WTC11 (cell line): ENCODE measurements at regions not wholly inside any gene's neighbourhood (a gene's known extent, or its start where the extent isn't known, plus 50 kb on each side); places are given as distances from the start of the nearest gene placed in this dataset.

Source experiments
- ATAC-seq: fragments of 200-7000 bp; cut with Tn5 transposase; 2 replicates; pipeline ENCODE4 v1.10.0; 2021; ENCODE audit warnings: mild to moderate bottlenecking, moderate library complexity
- CTCF ChIA-PET: fragments of 300-600 bp; sonication (Branson Sonifier 250); formaldehyde crosslinking; loops from one replicate; lab custom pipeline; 2021; ENCODE audit warnings: antibody characterized with exemption; lab: Charles Lee
- POLR2A ChIA-PET: fragments of 350-600 bp; sonication (Branson Sonifier 250); formaldehyde crosslinking; loops from one replicate; lab custom pipeline; 2021; ENCODE audit warnings: antibody characterized with exemption; lab: Charles Lee
- DNase-seq: peaks from one replicate; pipeline ENCODE4 v3.0.0; 2021; ENCODE audit warnings: low spot score
- H3K27ac Mint-ChIP-seq: 2 replicates; pipeline ENCODE4 v1.8.0; 2021; ENCODE audit warnings: mixed read lengths
- H3K27me3 Mint-ChIP-seq: 2 replicates; pipeline ENCODE4 v1.8.0; 2021; ENCODE audit warnings: low read depth, mild to moderate bottlenecking, moderate library complexity, mixed read lengths
- H3K36me3 Mint-ChIP-seq: 2 replicates; pipeline ENCODE4 v1.8.0; 2021; ENCODE audit warnings: mixed read lengths
- H3K4me1 Mint-ChIP-seq: 2 replicates; pipeline ENCODE4 v1.8.0; 2022; ENCODE audit warnings: mixed read lengths
- H3K4me3 Mint-ChIP-seq: 2 replicates; pipeline ENCODE4 v1.8.0; 2021; ENCODE audit warnings: mild to moderate bottlenecking, moderate library complexity, mixed read lengths
- H3K9me3 Mint-ChIP-seq: 2 replicates; pipeline ENCODE4 v1.8.0; 2021; ENCODE audit warnings: mixed read lengths
- AFF4 ChIP-seq: sonication (generic); formaldehyde crosslinking; IDR thresholded peaks from 2 replicates; pipeline ENCODE4 v1.8.1; 2023; ENCODE audit warnings: mild to moderate bottlenecking, missing genetic modification reagents, borderline replicate concordance
- ATF2 ChIP-seq: sonication (generic); formaldehyde crosslinking; IDR thresholded peaks from 2 replicates; pipeline ENCODE4 v1.8.1; 2022; ENCODE audit warnings: low read depth, missing genetic modification reagents, borderline replicate concordance
- ESRRA ChIP-seq: sonication (generic); formaldehyde crosslinking; IDR thresholded peaks from 2 replicates; pipeline ENCODE4 v1.8.1; 2022; ENCODE audit warnings: mild to moderate bottlenecking, missing genetic modification reagents, borderline replicate concordance
- ETV6 ChIP-seq: sonication (generic); formaldehyde crosslinking; IDR thresholded peaks from 2 replicates; pipeline ENCODE4 v1.8.1; 2022; ENCODE audit warnings: mild to moderate bottlenecking, missing genetic modification reagents
- FOXJ3 ChIP-seq: sonication (generic); formaldehyde crosslinking; IDR thresholded peaks from 2 replicates; pipeline ENCODE4 v1.9.0; 2021; ENCODE audit warnings: missing genetic modification reagents, mild to moderate bottlenecking, borderline replicate concordance
- FOXK1 ChIP-seq: sonication (generic); formaldehyde crosslinking; IDR thresholded peaks from 2 replicates; pipeline ENCODE4 v1.8.0; 2022; ENCODE audit warnings: mild to moderate bottlenecking, moderate library complexity, missing genetic modification reagents
- HMGA2 ChIP-seq: fragments of 250-450 bp; sonication (Bioruptor Pico); IDR thresholded peaks from 2 replicates; pipeline ENCODE4 v1.4.0; 2021; ENCODE audit warnings: mild to moderate bottlenecking, moderate library complexity
- MYBL2 ChIP-seq: sonication (generic); formaldehyde crosslinking; IDR thresholded peaks from 2 replicates; pipeline ENCODE4 v1.8.1; 2023; ENCODE audit warnings: mild to moderate bottlenecking, moderate library complexity, missing genetic modification reagents
- SMAD3 ChIP-seq: sonication (generic); formaldehyde crosslinking; IDR thresholded peaks from 2 replicates; pipeline ENCODE4 v1.8.0; 2022; ENCODE audit warnings: missing genetic modification reagents, mild to moderate bottlenecking, borderline replicate concordance
- USF1 ChIP-seq: sonication (generic); formaldehyde crosslinking; IDR thresholded peaks from 2 replicates; pipeline ENCODE4 v1.8.0; 2022; ENCODE audit warnings: mild to moderate bottlenecking, missing genetic modification reagents
- ZNF416 ChIP-seq: fragments of 250-450 bp; sonication (Bioruptor Pico); IDR thresholded peaks from 2 replicates; pipeline ENCODE4 v1.9.0; 2021; ENCODE audit warnings: mild to moderate bottlenecking, inconsistent platforms
- ZNF512 ChIP-seq: sonication (generic); formaldehyde crosslinking; IDR thresholded peaks from 2 replicates; pipeline ENCODE4 v1.8.1; 2022; ENCODE audit warnings: missing genetic modification reagents, borderline replicate concordance
- TF ChIP-seq, protein P1 (sequence below): fragments of 250-450 bp; sonication (Bioruptor Pico); IDR thresholded peaks from 2 replicates; pipeline ENCODE4 v1.9.0; 2021; ENCODE audit warnings: moderate library complexity, mild to moderate bottlenecking, inconsistent platforms, borderline replicate concordance
- TF ChIP-seq, protein P2 (sequence below): sonication (generic); formaldehyde crosslinking; IDR thresholded peaks from 2 replicates; pipeline ENCODE4 v1.8.0; 2022; ENCODE audit warnings: missing genetic modification reagents
- TF ChIP-seq, protein P3 (sequence below): sonication (generic); formaldehyde crosslinking; IDR thresholded peaks from 2 replicates; pipeline ENCODE4 v1.8.0; 2023; ENCODE audit warnings: missing genetic modification reagents, mild to moderate bottlenecking, borderline replicate concordance

GRCh38 chr12:77667101-77667500 is 163.6 kb upstream of the NAV3 start:
- no peak overlapping the region for H3K4me3 Mint-ChIP-seq
- no peaks in the 10 kb centered on the region for H3K27me3 Mint-ChIP-seq
- POLR2A ChIA-PET = no interaction called here
- H3K36me3 Mint-ChIP-seq = peaks cover 7% of the 10 kb centered on the region
- TF ChIP-seq FOXK1 (no peak), MYBL2 (CRISPR knock-in tag) (no peak), ZNF512 (CRISPR knock-in tag) (no peak), ESRRA (CRISPR knock-in tag) (no peak), ZNF416 (CRISPR knock-in tag) (no peak), USF1 (CRISPR knock-in tag) (no peak), ETV6 (no peak), HMGA2 (no peak), FOXJ3 (CRISPR knock-in tag) (no peak), ATF2 (CRISPR knock-in tag) (no peak), SMAD3 (CRISPR knock-in tag) (no peak), AFF4 (CRISPR knock-in tag) (no peak)
- TF ChIP-seq, protein P1, sequence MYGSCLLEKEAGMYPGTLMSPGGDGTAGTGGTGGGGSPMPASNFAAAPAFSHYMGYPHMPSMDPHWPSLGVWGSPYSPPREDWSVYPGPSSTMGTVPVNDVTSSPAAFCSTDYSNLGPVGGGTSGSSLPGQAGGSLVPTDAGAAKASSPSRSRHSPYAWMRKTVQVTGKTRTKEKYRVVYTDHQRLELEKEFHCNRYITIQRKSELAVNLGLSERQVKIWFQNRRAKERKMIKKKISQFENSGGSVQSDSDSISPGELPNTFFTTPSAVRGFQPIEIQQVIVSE (CRISPR knock-in tag) = no peak
- TF ChIP-seq, protein P2, sequence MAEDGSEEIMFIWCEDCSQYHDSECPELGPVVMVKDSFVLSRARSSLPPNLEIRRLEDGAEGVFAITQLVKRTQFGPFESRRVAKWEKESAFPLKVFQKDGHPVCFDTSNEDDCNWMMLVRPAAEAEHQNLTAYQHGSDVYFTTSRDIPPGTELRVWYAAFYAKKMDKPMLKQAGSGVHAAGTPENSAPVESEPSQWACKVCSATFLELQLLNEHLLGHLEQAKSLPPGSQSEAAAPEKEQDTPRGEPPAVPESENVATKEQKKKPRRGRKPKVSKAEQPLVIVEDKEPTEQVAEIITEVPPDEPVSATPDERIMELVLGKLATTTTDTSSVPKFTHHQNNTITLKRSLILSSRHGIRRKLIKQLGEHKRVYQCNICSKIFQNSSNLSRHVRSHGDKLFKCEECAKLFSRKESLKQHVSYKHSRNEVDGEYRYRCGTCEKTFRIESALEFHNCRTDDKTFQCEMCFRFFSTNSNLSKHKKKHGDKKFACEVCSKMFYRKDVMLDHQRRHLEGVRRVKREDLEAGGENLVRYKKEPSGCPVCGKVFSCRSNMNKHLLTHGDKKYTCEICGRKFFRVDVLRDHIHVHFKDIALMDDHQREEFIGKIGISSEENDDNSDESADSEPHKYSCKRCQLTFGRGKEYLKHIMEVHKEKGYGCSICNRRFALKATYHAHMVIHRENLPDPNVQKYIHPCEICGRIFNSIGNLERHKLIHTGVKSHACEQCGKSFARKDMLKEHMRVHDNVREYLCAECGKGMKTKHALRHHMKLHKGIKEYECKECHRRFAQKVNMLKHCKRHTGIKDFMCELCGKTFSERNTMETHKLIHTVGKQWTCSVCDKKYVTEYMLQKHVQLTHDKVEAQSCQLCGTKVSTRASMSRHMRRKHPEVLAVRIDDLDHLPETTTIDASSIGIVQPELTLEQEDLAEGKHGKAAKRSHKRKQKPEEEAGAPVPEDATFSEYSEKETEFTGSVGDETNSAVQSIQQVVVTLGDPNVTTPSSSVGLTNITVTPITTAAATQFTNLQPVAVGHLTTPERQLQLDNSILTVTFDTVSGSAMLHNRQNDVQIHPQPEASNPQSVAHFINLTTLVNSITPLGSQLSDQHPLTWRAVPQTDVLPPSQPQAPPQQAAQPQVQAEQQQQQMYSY (CRISPR knock-in tag) = no peak
- TF ChIP-seq, protein P3, sequence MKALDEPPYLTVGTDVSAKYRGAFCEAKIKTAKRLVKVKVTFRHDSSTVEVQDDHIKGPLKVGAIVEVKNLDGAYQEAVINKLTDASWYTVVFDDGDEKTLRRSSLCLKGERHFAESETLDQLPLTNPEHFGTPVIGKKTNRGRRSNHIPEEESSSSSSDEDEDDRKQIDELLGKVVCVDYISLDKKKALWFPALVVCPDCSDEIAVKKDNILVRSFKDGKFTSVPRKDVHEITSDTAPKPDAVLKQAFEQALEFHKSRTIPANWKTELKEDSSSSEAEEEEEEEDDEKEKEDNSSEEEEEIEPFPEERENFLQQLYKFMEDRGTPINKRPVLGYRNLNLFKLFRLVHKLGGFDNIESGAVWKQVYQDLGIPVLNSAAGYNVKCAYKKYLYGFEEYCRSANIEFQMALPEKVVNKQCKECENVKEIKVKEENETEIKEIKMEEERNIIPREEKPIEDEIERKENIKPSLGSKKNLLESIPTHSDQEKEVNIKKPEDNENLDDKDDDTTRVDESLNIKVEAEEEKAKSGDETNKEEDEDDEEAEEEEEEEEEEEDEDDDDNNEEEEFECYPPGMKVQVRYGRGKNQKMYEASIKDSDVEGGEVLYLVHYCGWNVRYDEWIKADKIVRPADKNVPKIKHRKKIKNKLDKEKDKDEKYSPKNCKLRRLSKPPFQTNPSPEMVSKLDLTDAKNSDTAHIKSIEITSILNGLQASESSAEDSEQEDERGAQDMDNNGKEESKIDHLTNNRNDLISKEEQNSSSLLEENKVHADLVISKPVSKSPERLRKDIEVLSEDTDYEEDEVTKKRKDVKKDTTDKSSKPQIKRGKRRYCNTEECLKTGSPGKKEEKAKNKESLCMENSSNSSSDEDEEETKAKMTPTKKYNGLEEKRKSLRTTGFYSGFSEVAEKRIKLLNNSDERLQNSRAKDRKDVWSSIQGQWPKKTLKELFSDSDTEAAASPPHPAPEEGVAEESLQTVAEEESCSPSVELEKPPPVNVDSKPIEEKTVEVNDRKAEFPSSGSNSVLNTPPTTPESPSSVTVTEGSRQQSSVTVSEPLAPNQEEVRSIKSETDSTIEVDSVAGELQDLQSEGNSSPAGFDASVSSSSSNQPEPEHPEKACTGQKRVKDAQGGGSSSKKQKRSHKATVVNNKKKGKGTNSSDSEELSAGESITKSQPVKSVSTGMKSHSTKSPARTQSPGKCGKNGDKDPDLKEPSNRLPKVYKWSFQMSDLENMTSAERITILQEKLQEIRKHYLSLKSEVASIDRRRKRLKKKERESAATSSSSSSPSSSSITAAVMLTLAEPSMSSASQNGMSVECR (CRISPR knock-in tag) = no peak
- TF ChIP-seq, all 79 proteins: peak for 0
- DNase-seq (no peak), ATAC-seq (no peak)
- CTCF ChIA-PET = no interaction called here
- Mint-ChIP-seq H3K9me3 (peaks cover 18% of the 10 kb centered on the region), H3K4me1 (0 out of 2 replicates have a peak, but pooled peaks cover 4% of the 10 kb centered on the region), H3K27ac (no peak overlapping the region)
